Activated CD8-positive, alpha-beta T cell treated with anti-CD3 and anti-CD28 coated beads for 36 hours (primary cell): ENCODE measurements at regions not wholly inside any gene's neighbourhood (a gene's known extent, or its start where the extent isn't known, plus 50 kb on each side); places are given as distances from the start of the nearest gene placed in this dataset.
"Not testable (repeated sequence)": the region's sequence is repeated elsewhere in the genome, so short reads cannot be mapped to it uniquely, and the experiment has no call there.

ENCODE experiments used
- ATAC-seq: fragments of 200-7000 bp; cut with Tn5 transposase; one replicate; pipeline ENCODE4 v1.10.0; 2021; ENCODE audit warnings: mild to moderate bottlenecking, moderate library complexity
- CTCF ChIA-PET: fragments of 350-600 bp; sonication (Branson Sonifier 250); formaldehyde crosslinking; loops from one replicate; lab custom pipeline; 2021; ENCODE audit warnings: antibody characterized with exemption; lab: Charles Lee
- POLR2A ChIA-PET: fragments of 350-600 bp; sonication (Branson Sonifier 250); formaldehyde crosslinking; loops from one replicate; lab custom pipeline; 2021; ENCODE audit warnings: antibody characterized with exemption; lab: Charles Lee
- DNase-seq: peaks from one replicate; pipeline ENCODE4 v3.0.0-alpha.2; 2020
- H3K27ac Mint-ChIP-seq: one replicate; pipeline ENCODE4 v1.8.0; 2021; ENCODE audit warnings: mild to moderate bottlenecking, mixed read lengths
- H3K27me3 Mint-ChIP-seq: one replicate; pipeline ENCODE4 v1.8.0; 2021; ENCODE audit warnings: mixed read lengths
- H3K36me3 Mint-ChIP-seq: one replicate; pipeline ENCODE4 v1.8.0; 2021; ENCODE audit warnings: low read depth, mixed read lengths
- H3K4me1 Mint-ChIP-seq: one replicate; pipeline ENCODE4 v1.8.0; 2021; ENCODE audit warnings: low read depth, mixed read lengths
- H3K4me3 Mint-ChIP-seq: one replicate; pipeline ENCODE4 v1.8.0; 2021; ENCODE audit warnings: mild to moderate bottlenecking, moderate library complexity, mixed read lengths
- H3K9me3 Mint-ChIP-seq: one replicate; pipeline ENCODE4 v1.8.0; 2021; ENCODE audit warnings: mixed read lengths
- intact Hi-C: fragments of 100-400 bp; cut with micrococcal nuclease; formaldehyde crosslinking; loops from one replicate; pipeline ENCODE4 v1.10.0; 2022
- TF ChIP-seq, protein P1 (sequence below): fragments of 200-600 bp; IDR thresholded peaks from one replicate; pipeline ENCODE4 v1.8.0; 2022; ENCODE audit warnings: antibody characterized with exemption, mild to moderate bottlenecking

DNA sequence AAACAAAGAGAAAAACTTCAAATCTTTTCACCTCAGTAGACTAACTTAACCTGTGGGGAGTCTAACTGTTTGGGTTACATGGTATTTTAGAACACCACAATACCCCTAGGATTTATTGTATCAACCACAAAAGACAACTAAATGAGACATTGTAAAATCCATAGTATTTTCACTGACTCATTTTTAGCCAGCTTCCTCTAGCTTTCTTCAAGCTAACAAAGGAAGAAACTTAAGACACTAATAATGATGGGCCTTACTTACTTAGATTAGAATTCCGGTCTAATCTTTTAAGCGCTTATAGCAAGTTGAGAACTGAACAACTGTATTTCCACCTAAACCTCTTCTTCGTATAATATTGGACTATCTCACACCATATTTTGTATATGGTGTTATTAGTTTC, 529.3 kb downstream of the DMRTA1 start:
- no peak overlapping the region for H3K27ac Mint-ChIP-seq
- H3K9me3 Mint-ChIP-seq: no peaks in the 10 kb centered on the region
- ChIA-PET POLR2A (no interaction called here), CTCF (no interaction called here)
- ATAC-seq: no peak
- no peak for DNase-seq
- intact Hi-C loops: no loop called here
- no peaks in the 10 kb centered on the region for H3K4me1 Mint-ChIP-seq
- no peaks in the 10 kb centered on the region for H3K27me3 Mint-ChIP-seq
- no peaks in the 10 kb centered on the region for H3K36me3 Mint-ChIP-seq
- TF ChIP-seq, protein P1, sequence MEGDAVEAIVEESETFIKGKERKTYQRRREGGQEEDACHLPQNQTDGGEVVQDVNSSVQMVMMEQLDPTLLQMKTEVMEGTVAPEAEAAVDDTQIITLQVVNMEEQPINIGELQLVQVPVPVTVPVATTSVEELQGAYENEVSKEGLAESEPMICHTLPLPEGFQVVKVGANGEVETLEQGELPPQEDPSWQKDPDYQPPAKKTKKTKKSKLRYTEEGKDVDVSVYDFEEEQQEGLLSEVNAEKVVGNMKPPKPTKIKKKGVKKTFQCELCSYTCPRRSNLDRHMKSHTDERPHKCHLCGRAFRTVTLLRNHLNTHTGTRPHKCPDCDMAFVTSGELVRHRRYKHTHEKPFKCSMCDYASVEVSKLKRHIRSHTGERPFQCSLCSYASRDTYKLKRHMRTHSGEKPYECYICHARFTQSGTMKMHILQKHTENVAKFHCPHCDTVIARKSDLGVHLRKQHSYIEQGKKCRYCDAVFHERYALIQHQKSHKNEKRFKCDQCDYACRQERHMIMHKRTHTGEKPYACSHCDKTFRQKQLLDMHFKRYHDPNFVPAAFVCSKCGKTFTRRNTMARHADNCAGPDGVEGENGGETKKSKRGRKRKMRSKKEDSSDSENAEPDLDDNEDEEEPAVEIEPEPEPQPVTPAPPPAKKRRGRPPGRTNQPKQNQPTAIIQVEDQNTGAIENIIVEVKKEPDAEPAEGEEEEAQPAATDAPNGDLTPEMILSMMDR: no peak
- H3K4me3 Mint-ChIP-seq: no peak overlapping the region

DNA sequence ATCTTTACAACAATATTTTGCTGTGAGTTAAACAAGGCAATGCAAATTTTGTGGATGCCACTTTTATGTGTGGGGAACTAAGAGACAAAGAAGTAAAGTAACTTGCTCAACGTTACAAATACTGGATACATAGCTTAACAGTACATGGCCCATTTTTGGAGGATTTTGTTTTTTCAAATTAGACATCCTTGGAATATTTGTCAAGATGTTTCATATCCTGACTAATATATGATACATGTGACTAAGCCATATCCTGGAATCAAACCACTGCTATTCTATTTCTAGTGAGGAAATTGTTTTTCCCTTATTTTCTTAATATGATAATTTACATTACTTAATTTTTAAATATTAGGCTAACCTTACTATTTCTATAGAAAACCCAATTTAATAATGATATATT, 529.8 kb downstream of the DMRTA1 start:
- TF ChIP-seq, protein P1: no peak
- Mint-ChIP-seq H3K36me3 (no peaks in the 10 kb centered on the region), H3K4me1 (no peaks in the 10 kb centered on the region), H3K4me3 (no peak overlapping the region), H3K9me3 (no peaks in the 10 kb centered on the region), H3K27me3 (no peaks in the 10 kb centered on the region), H3K27ac (no peak overlapping the region)
- no peak for DNase-seq
- intact Hi-C loops: no loop called here
- ChIA-PET CTCF (no interaction called here), POLR2A (no interaction called here)
- ATAC-seq: no peak

DNA sequence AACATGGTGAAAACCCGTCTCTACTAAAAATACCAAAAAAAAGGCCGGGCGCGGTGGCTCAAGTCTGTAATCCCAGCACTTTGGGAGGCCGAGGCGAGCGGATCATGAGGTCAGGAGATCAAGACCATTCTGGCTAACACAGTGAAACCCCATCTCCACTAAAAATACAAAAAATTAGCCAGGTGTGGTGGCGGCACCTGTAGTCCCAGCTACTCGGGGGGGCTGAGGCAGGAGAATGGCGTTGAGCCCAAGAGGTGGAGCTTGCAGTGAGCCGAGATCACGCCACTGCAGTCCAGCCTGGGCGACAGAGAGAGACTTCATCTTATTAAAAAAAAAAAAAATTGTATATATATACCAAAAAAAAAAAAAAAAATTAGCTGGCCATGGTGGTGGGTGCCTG, 533.8 kb downstream of the DMRTA1 start:
- H3K4me3 Mint-ChIP-seq, CTCF ChIA-PET: not testable (repeated sequence)

DNA sequence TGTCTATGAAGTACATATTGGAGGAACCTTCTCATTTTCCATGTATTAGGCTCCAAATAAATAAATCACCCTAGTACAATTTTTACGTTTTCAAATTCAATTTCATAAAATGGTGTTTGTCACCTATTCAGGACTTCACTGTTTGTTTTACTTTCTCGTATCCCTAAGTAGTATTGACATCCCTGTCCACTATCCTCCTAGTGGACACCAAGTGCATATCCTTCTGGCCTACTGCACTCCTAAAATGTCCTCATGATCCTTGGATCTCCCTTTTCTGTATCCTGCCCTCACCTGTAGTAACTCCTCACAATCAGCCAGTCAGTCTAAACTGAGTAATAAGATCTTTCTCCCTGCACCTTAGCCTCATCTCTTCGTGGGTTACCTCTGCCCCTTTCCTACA, 539.9 kb downstream of the DMRTA1 start:
- CTCF ChIA-PET: no interaction called here

More for the DNA sequence above, 533.8 kb downstream of the DMRTA1 start:
- H3K27ac Mint-ChIP-seq, ATAC-seq, H3K27me3 Mint-ChIP-seq, DNase-seq, POLR2A ChIA-PET, H3K4me1 Mint-ChIP-seq, H3K36me3 Mint-ChIP-seq, H3K9me3 Mint-ChIP-seq, intact Hi-C loops: not testable (repeated sequence)

DNA sequence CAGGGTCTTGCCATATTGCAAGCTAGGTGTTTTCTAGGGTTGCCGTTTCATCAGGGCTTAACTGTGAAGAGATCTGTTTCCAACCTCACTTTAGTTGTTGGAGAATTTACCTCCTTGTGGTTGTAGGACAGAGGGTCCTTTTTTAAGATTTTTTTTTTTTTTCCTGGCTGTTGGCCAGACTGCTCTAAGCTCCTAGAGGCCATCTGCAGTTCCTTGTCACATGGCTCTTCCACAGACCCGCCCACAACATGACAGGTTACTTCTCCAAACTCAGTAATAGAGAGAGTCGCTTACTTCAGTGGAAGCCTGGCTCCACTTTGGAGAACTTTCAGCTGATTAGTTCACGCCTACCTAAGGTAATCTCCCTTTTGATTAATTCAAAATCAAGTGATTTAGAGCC, 543.7 kb downstream of the DMRTA1 start:
- Mint-ChIP-seq H3K36me3 (no peaks in the 10 kb centered on the region), H3K4me3 (no peak overlapping the region), H3K4me1 (no peaks in the 10 kb centered on the region), H3K27ac (no peak overlapping the region), H3K9me3 (peaks cover 2% of the 10 kb centered on the region), H3K27me3 (no peaks in the 10 kb centered on the region)
- POLR2A ChIA-PET: no interaction called here
- CTCF ChIA-PET: no interaction called here
- DNase-seq (no peak), ATAC-seq (no peak)
- TF ChIP-seq, protein P1: no peak
- intact Hi-C loops: no loop called here

More for the DNA sequence above, 539.9 kb downstream of the DMRTA1 start:
- POLR2A ChIA-PET: no interaction called here
- Mint-ChIP-seq H3K4me3 (no peak overlapping the region), H3K36me3 (no peaks in the 10 kb centered on the region), H3K4me1 (no peaks in the 10 kb centered on the region), H3K9me3 (peaks cover 5% of the 10 kb centered on the region), H3K27me3 (no peaks in the 10 kb centered on the region), H3K27ac (no peak overlapping the region)
- no peak for DNase-seq
- ATAC-seq: no peak
- intact Hi-C loops: no loop called here
- TF ChIP-seq, protein P1: no peak

DNA sequence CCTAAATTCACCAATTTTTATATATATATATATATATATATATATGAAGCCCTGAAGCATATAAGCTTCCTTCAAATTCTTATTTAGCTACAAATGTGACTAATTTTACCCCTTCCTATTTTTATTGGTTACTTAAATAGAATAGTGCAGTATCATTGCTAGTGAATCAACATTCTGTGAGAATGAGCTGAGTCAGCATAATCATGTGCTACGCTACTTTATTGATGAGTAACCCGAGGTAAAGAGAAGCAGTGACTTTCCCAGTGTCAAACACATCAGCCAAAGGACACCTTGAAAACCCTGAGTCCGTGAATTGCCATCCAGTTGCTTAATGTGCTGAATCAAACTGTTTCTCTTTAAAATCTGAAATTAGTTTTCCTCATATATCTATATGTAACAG, 546.2 kb downstream of the DMRTA1 start:
- Mint-ChIP-seq H3K9me3 (peaks cover 7% of the 10 kb centered on the region), H3K4me1 (no peaks in the 10 kb centered on the region), H3K36me3 (no peaks in the 10 kb centered on the region), H3K4me3 (no peak overlapping the region), H3K27ac (no peak overlapping the region), H3K27me3 (no peaks in the 10 kb centered on the region)
- CTCF ChIA-PET: no interaction called here
- no peak for DNase-seq
- no peak for ATAC-seq
- POLR2A ChIA-PET: no interaction called here
- TF ChIP-seq, protein P1: no peak
- intact Hi-C loops: no loop called here
